NCI-H2107 treated with DMSO at 0.1 percent for 48 hours (cell line): ENCODE measurements at regions not wholly inside any gene's neighbourhood (a gene's known extent, or its start where the extent isn't known, plus 50 kb on each side); places are given as distances from the start of the nearest gene placed in this dataset.

Experiments used
- DNase-seq: peaks from one replicate; lab custom pipeline; 2025; ENCODE audit not compliant: unreplicated experiment; lab: John Stamatoyannopoulos, UW

DNA sequence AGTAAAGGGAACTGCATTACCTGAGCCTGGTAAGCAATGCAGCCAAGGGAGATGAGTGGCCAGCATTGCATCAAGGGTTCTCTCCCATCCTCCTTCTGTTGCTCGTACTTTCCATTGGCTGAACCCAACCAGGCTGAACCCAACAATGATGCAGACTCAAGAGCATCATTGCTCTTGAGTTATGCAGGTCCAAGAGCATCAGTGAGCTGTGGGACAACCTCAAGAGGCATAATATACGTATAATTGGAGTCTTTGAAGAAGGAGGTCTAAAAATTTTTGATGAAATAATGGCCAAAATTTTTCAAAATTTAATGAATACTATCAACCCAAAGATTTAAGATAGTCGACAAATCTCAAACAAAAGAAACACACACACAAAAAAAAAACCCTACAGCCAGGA, 213.0 kb downstream of the RNF152 start:
- DNase-seq, result no peak

- no peak for DNase-seq
Observed at GRCh38 chr18:61677435-61677970, 215.3 kb downstream of the RNF152 start.

GRCh38 chr18:61676773-61677434, 215.9 kb downstream of the RNF152 start:
- no peak for DNase-seq

DNA sequence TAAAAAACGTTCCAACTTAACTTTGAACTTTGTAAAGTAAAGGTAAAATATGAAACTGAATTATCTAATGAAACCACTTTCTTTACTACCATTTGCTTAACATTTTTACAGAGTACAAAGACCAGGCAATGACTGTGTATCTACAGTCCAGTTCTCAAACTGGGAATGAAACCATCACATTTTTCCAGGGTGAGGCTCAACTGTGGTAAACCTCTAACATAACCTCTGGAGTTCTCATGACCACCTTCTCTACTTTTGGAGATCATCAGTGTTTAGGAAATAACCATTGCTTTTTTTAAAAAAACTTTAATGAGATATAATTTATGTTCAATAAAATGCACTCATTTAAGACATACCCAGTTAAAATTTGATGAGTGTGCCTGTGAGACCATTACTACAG, 223.5 kb downstream of the RNF152 start:
- DNase-seq, result no peak

- no peak for DNase-seq
Observed at GRCh38 chr18:61666876-61667590, 225.8 kb downstream of the RNF152 start.

- no peak for DNase-seq
Observed at GRCh38 chr18:61664419-61665084, 228.3 kb downstream of the RNF152 start.

- DNase-seq, result no peak
Observed at GRCh38 chr18:61662726-61663125, 230.1 kb downstream of the RNF152 start.

DNA sequence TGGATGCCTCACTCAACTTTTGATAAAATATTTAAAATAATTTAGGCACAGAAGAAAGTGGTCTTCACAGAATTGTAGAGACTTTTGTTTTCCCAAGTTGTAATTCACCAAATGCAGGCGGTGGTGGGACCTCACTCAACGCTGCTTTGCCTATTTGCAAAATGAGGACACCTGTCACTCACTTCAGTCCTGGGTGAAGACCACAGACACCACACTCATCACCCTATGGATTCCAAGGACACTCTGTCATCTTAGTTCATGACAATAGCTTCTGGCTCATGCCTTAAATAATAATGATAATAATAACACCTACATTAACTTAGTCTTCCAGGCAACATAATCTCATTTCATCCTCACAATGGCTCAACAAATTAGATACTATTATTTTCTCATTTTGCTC, 234.4 kb downstream of the RNF152 start:
- no peak for DNase-seq

GRCh38 chr18:61657066-61657732, 235.6 kb downstream of the RNF152 start:
- no peak for DNase-seq

GRCh38 chr18:61655630-61656029, 237.2 kb downstream of the RNF152 start:
- no peak for DNase-seq

- DNase-seq, result no peak
Observed at GRCh38 chr18:61653823-61654551, 238.8 kb downstream of the RNF152 start.

- DNase-seq, result no peak
Observed at GRCh38 chr18:61651880-61652268, 240.9 kb downstream of the RNF152 start.

GRCh38 chr18:61651145-61651879, 241.5 kb downstream of the RNF152 start:
- no peak for DNase-seq

- no peak for DNase-seq
Observed at GRCh38 chr18:61643884-61644647, 248.7 kb downstream of the RNF152 start.

DNA sequence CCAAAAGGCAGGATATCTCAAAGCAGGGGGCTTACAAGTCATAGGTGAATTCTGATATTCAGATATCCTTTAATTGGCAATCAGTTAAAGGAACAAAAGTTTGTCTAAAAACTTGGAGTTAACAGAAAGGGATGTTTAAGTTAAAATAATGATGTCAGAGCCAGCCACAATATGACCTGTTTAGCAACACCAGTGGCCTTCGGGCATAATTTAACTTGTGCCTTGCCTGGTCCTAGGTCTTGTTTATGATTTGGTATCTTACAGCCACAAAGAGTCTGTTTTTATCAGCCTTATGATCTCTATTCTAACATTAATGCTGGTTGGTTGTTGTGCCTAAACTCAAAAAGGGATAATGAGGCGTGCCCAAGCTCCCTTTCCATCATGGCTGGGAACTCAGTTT, 252.9 kb downstream of the RNF152 start:
- DNase-seq, result no peak

GRCh38 chr18:61637905-61638595, 254.8 kb downstream of the RNF152 start:
- DNase-seq, result no peak

- peak; percentile 10 for DNase-seq
Observed at GRCh38 chr18:61637319-61637718, 255.5 kb downstream of the RNF152 start.

DNA sequence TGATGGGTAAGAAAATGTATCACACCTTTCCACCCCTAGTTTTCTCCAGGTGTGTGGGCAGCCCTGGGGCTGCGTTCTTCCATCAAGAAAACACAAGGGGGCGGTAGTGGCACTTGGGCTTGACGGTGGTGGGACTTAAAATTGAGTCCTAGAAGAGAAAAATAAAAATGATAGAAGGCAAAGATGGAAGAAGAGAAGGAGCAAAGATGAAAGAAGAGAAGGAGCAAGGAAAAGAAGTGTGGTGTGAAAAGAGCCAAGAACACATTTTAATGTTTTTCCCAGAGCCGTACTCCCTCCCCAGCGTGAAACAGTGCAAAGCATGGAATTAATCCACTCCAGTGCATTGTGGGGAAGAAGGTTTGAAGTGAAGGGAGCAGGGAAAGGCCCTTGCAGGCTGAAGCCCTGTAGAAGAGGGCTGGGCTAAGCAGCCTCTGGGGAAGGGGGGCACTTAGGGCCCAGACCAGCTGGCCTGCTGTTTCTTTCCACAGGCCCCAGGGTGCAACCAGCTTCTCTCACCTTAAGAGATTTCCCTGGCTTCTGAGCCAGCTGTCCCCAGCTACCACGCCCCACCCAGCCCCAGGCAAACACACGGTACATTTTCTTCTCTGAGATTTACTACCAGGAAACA, 256.8 kb downstream of the RNF152 start:
- peak; percentile 79 for DNase-seq
